HuH-7.5 (cell line): ENCODE measurements at regions not wholly inside any gene's neighbourhood (a gene's known extent, or its start where the extent isn't known, plus 50 kb on each side); places are given as distances from the start of the nearest gene placed in this dataset.
A peak's percentile ranks its signal among the peaks of the same experiment; 100 is the strongest.

Source experiments
- DNase-seq: peaks from one replicate; pipeline ENCODE4 v3.0.0; 2011; ENCODE audit warnings: low spot score

DNA sequence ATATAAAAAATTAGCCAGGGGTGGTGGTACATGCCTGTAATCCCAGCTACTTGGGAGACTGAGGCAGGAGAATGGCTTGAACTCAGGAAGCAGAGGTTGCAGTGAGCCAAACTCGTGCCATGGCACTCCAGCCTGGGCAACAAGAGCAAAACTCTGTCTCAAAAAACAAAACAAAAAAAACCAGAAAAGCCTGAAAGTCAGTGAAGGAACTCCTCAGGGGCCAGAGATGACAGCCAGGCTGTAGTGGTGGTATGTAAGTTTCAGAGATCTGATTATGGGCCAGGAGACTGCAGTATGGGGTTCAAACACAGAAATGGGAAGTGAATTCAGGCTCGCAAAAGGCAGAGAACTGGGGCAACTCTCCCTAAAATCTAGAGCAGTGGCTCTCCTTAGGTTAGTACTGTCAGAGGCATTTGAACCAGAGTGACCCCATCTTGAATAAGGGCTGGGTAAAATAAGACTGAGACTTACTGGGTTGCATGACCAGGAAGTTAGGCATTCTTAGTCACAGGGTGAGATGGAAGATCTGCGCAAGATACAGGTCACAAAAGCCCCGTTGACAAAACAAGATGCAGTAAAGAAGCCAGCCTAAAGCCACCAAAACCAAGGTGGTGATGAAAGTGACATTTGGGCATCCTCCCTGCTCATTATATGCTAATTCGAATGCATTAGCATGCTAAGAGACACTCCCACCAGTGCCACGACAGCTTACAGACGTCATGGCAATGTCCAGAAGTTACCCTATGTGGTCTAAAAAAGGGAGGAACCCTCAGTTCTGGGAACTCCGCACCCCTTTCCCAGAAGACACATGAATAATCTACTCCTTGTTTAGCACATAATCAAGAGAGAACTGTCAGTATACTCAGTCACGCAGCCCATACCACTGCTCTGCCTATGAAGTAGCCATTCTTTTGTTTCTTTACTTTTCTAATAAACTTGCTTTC is 120.2 kb upstream of the XYLT1 start:
- no peak for DNase-seq

- no peak for DNase-seq
These were observed 119.1 kb upstream of the XYLT1 start for GRCh38 chr16:17589898-17590297.

GRCh38 chr16:17585449-17586074 is 114.8 kb upstream of the XYLT1 start:
- DNase-seq: no peak

GRCh38 chr16:17578981-17579874 is 108.5 kb upstream of the XYLT1 start:
- DNase-seq: peak; percentile 25

DNA sequence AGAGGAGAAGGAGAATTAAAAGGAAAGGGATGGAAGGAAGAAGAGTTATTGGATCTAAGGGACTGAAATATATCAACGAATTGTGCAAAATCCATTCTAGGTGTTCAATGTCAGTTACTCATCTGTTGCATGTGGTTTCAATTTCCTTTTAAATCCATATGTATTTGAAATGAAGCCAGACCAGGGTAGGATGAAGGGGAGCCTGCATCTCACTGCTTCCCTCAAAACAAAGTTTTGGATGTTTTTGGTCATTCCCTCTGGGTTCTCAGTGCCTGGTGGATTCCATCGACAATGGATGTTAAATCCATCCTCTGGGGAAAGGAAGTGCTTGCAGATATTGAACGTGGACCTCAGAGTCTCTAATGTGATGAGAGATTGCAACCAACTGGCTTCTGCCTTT is 103.5 kb upstream of the XYLT1 start:
- no peak for DNase-seq

DNA sequence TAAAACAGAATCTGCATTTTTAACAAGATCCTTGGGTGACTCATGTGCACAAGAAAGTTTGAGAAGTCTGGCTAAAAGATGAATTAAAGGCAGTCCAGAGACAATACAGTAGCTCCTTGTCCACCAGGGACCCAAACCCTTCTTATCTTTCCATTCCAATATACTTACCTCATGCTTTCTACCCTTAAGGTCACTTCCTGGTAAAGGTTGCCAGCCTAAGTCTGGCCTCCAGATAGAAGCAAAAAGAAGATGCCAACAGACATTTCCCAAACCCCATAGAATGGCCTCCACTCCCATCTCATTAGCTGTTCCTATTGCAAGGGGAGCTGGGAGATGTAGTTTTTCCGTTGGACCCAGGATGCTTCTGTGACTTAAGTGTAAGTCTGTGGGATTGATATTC is 101.4 kb upstream of the XYLT1 start:
- no peak for DNase-seq

DNA sequence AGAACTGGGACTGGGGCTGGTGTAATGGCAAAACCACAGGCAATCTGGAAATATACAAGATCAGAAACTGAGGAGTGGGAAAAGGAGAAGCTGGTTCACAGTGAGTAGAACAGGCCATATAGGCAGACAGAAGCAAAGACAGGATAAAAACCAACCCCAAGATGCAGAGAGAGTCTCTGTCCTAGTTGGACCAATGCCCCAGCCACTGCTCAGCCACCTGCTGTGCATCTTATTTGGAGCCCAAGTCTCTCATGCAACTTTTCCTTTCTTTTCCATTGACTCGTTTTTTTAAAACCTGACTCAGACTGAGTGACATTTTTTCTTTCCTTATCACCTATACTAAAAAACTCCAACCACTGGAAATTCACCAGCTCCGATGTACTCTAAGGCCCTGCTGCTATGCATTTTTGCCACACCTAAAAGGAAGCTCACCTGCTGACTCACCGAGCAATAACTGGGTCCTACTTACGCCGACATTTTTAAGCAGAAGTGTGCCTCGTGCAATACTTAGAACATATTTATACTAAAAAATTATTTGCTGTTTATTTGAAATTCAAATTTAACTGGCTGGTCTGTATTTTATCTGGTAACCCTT is 100.8 kb upstream of the XYLT1 start:
- DNase-seq: no peak

DNA sequence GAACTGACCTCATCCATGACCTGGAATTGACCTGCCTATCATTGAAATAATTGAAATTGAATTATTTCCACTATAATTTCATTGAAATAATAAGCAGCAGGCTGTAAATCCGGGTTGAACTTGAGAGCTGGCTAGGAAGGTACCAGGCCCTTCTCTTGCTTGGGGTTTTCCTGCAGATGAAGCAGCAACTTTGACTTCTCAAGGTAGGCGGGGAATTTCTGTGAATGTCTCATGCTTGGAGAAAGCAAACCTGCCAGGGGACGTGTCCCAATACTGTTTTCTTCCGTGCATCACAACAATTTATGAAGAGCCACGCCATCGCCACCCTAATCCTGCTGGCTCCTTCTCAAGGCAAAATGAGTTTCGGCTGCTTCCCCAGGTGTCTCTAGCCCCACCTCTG is 97.5 kb upstream of the XYLT1 start:
- DNase-seq: no peak

- no peak for DNase-seq
These were observed 96.7 kb upstream of the XYLT1 start for GRCh38 chr16:17567455-17567854.

GRCh38 chr16:17566656-17567450 is 96.1 kb upstream of the XYLT1 start:
- no peak for DNase-seq

DNA sequence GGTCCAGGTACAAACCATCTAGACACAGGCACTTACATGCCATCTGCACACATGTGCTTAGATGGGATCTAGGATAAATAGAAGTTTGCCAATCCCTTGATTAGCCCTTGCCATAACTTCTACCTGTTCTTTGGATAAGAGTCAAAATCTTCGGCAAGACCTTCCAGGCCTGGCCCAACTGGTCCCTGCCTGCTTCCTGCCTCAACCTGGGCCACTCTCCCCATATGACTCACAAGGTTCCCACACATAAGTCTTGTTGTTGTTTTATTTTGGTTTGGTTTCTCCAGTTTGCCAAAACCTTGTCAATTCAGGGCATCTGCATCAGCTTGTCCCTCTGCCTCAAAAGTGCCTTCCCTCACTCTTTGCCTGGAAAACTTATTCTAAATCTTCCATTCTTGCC is 95.3 kb upstream of the XYLT1 start:
- DNase-seq: no peak

GRCh38 chr16:17565605-17566004 is 94.8 kb upstream of the XYLT1 start:
- DNase-seq: no peak

DNA sequence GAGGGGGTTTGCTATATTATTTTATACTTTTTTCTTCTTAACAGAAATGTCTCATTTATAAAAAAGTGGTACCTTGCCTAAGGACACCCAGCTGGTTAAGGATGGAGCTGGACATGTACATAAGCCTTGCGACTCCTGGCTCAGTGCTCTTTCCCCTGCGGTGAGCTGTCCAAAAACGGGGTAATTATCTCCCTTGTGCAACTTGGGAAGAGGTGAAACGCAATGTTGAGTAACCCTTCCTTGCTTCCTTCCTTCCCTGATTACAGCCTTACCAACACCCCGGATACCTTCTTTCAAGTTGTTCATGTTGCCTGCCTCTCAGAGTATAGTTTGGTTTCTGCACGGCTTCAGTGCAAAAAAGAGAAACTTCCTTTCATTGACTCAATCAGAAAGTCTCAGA is 94.1 kb upstream of the XYLT1 start:
- no peak for DNase-seq

GRCh38 chr16:17563323-17564091 is 92.7 kb upstream of the XYLT1 start:
- DNase-seq: no peak

DNA sequence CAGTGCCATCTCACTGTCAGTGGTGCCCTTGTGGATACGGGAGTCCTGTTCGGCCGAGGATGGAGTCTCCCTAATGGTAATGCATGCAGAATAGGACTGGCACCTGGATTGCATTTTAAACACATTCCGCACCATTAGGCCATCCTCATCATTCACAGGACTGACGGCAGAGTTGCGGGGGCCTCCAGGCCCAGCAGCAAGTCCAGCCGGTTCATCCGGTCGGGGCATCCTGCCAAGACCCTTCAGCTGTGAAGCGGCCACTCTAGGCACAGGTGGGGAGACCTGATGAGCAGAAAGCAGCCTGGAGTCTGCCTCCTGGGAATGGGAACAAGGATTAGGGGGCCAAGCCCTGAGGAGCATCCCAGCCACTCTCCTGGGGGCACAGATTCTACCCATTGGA is 90.3 kb upstream of the XYLT1 start:
- DNase-seq: no peak

DNA sequence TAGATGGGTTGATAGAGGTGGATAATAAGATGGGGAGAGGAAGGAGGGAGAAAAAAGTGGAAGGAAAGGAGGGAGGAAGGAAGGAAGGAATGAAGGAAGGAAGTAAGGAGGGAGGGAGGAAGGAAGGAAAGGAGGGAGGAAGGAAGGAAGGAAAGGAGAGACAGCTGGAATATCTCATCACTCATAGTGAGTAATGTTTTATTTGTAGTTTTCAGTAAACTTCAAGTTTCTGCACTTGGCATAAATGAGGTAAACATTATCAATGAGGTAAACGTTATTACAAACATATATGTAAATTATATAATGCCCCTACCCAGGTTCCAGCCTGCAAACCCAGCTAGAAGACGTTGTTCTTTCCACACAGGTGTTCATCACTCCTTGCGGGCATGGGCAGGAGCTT is 89.8 kb upstream of the XYLT1 start:
- DNase-seq: no peak

GRCh38 chr16:17559394-17559793 is 88.6 kb upstream of the XYLT1 start:
- no peak for DNase-seq

- no peak for DNase-seq
These were observed 87.2 kb upstream of the XYLT1 start for GRCh38 chr16:17557949-17558348.

GRCh38 chr16:17557480-17557879 is 86.7 kb upstream of the XYLT1 start:
- DNase-seq: no peak

DNA sequence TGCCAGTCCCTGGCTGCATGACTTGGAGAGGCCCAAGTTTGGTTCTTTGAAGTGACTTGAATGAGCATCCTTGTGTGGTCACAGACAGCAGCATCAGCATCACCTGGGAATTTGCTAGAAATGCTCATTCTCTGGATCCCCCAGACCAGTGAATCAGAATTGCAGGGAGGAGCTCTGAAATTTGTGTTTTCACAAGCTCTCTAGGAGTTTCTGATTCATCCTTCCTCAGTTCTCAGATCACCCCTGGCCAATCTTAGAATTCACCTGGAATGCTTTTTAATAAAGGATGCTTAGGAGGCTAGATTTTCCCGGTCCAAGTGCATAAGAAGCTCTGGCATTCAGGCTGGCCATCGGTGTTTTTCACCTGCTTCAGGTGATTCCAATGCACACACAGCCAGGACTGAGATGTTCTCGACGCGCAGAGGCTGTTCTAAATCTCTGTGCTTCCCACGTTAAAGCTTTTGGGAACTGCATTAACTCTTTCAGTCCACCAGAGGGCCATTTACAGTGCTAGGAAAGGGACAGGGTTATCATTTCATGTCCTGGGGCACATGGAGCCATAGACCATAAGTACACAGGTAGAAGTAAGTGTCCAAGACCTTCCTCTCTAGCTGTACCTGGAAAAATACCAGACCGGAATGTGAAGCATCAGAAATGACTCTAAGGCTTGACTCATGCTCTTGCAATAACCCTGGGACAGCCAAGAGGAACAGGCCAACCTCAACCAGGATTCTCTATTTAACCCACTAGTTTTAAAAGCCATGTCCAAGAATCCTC is 85.7 kb upstream of the XYLT1 start:
- DNase-seq: peak; percentile 11
